Psoas muscle (tissue), 7 donors: ENCODE measurements at regions not wholly inside any gene's neighbourhood (a gene's known extent, or its start where the extent isn't known, plus 50 kb on each side); places are given as distances from the start of the nearest gene placed in this dataset.

Experiments
- ATAC-seq, 4 donors: fragments of 200-7000 bp; cut with Tn5 transposase; one replicate each; pipeline ENCODE4 v1.9.1; 2020; ENCODE audit warnings: moderate library complexity in 3 of 4, mild to moderate bottlenecking in 2 of 4
- DNase-seq, 2 donors: peaks; one replicate each; pipeline ENCODE4 v3.0.0-alpha.2; 2020
- H3K27ac ChIP-seq: fragments of 200-600 bp; one replicate; pipeline ENCODE4 v1.8.0; 2022
- H3K27me3 ChIP-seq, 3 donors: fragments of 200-600 bp in 1 of 3; one replicate each; pipeline versions ENCODE4 v1.6.1 to v1.8.0; 2013 to 2022; ENCODE audit warnings: low read length in 2 of 3, mild to moderate bottlenecking in 2 of 3, moderate library complexity in 1 of 3; ENCODE audit not compliant: insufficient read depth in 3 of 3
- H3K36me3 ChIP-seq, 2 donors: fragments of 200-600 bp in 1 of 2; one replicate each; pipeline versions ENCODE4 v1.6.1 to v1.8.0; 2013 to 2022; ENCODE audit warnings: low read depth in 1 of 2, mild to moderate bottlenecking in 1 of 2, moderate library complexity in 1 of 2; ENCODE audit not compliant: insufficient read depth in 1 of 2
- H3K4me1 ChIP-seq: fragments of 200-600 bp; one replicate; pipeline ENCODE4 v1.8.0; 2022
- H3K4me3 ChIP-seq: fragments of 200-600 bp; one replicate; pipeline ENCODE4 v1.8.0; 2022; ENCODE audit warnings: mild to moderate bottlenecking
- H3K9me3 ChIP-seq: fragments of 200-600 bp; one replicate; pipeline ENCODE4 v1.8.0; 2022
- WGBS, 3 donors: extraction: QIAGEN DNeasy Blood & Tissue Kit; methylation state at CpG; one replicate each; pipeline versions ENCODE4 v1.1.6 to v1.1.7; 2013; 5-methylcytosine and 5-hydroxymethylcytosine counted together
- intact Hi-C, 2 donors: fragments of 100-400 bp; cut with DNase I; formaldehyde crosslinking; loops; one replicate each; pipeline versions ENCODE4 v1.11.0 to v1.14.2; 2022
- TF ChIP-seq, protein P1 (sequence below): fragments of 200-600 bp; IDR thresholded peaks from one replicate; pipeline ENCODE4 v1.8.0; 2022; ENCODE audit warnings: antibody characterized with exemption
- donor health status: healthy with polysubstance abuse.
- donor health status: DM: no; HTN: no; CAD: no; lungs with moderate emphysema.
- donor health status: Bipolar disorder and iron deficiency.
- donor health status: healthy.
- donor health status: DM: yes; HTN: yes; CAD: no.
- donor health status: DM: no; HTN: no; CAD: no.
- donor health status: DM: yes; HTN: yes; CAD: no.

GRCh38 chr3:30084316-30084715 is 522.1 kb upstream of the TGFBR2 start:
- DNase-seq (no peak), ATAC-seq (no peak)
- H3K27ac ChIP-seq, result no peak overlapping the region
- H3K9me3 ChIP-seq, result no peaks in the 10 kb centered on the region
- H3K36me3 ChIP-seq, result no peaks in the 10 kb centered on the region
- TF ChIP-seq, protein P1, sequence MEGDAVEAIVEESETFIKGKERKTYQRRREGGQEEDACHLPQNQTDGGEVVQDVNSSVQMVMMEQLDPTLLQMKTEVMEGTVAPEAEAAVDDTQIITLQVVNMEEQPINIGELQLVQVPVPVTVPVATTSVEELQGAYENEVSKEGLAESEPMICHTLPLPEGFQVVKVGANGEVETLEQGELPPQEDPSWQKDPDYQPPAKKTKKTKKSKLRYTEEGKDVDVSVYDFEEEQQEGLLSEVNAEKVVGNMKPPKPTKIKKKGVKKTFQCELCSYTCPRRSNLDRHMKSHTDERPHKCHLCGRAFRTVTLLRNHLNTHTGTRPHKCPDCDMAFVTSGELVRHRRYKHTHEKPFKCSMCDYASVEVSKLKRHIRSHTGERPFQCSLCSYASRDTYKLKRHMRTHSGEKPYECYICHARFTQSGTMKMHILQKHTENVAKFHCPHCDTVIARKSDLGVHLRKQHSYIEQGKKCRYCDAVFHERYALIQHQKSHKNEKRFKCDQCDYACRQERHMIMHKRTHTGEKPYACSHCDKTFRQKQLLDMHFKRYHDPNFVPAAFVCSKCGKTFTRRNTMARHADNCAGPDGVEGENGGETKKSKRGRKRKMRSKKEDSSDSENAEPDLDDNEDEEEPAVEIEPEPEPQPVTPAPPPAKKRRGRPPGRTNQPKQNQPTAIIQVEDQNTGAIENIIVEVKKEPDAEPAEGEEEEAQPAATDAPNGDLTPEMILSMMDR, result no peak
- WGBS, 3 donors, result 76 to 89% (median 83%) methylated on average over 4 to 5 of the region's 5 CpGs
- intact Hi-C loops, result no loop called here
- no peaks in the 10 kb centered on the region for H3K27me3 ChIP-seq
- H3K4me3 ChIP-seq, result no peak overlapping the region
- H3K4me1 ChIP-seq, result no peaks in the 10 kb centered on the region

DNA sequence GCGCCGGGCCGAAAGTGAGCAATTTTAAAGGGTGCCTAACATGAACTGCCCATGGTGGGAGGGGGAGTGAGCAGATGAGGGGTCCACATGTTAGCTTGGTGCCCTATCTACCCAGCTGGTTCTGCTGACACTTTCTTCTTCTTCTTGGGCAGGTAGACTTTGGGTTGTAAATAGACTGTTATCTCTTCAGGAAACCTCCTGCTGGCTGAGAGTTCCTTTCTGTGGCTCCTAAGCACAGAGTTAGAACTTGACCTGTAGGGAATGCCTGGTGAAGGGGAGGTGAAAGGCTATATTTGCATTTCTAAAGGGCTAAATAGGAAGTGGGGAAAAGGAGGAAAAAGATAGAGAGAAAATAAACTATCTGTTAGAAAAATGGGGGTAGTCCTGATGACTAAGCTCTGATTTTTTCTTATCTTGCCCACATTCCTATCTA is 521.4 kb upstream of the TGFBR2 start:
- H3K4me1 ChIP-seq, result no peaks in the 10 kb centered on the region
- WGBS, 3 donors, result 86 to 90% (median 87%) methylated on average over 3 of the region's 3 CpGs
- H3K27ac ChIP-seq, result no peak overlapping the region
- TF ChIP-seq, protein P1, result no peak
- intact Hi-C loops, result no loop called here
- H3K4me3 ChIP-seq, result no peak overlapping the region
- no peaks in the 10 kb centered on the region for H3K27me3 ChIP-seq
- no peak for DNase-seq
- H3K9me3 ChIP-seq, result no peaks in the 10 kb centered on the region
- no peak for ATAC-seq
- H3K36me3 ChIP-seq, result no peaks in the 10 kb centered on the region

GRCh38 chr3:30085486-30085885 is 520.9 kb upstream of the TGFBR2 start:
- Histone ChIP-seq H3K4me1 (no peaks in the 10 kb centered on the region), H3K4me3 (no peak overlapping the region), H3K9me3 (no peaks in the 10 kb centered on the region), H3K36me3 (no peaks in the 10 kb centered on the region), H3K27me3 (no peaks in the 10 kb centered on the region), H3K27ac (no peak overlapping the region)
- no peak for ATAC-seq
- DNase-seq, result no peak
- WGBS, 3 donors, result 53 to 71% (median 58%) methylated on average over 1 of the region's 1 CpG
- intact Hi-C loops, result no loop called here
- TF ChIP-seq, protein P1, result no peak

- Histone ChIP-seq H3K27ac (no peak overlapping the region), H3K27me3 (no peaks in the 10 kb centered on the region), H3K9me3 (no peaks in the 10 kb centered on the region), H3K4me3 (no peak overlapping the region), H3K36me3 (no peaks in the 10 kb centered on the region), H3K4me1 (no peaks in the 10 kb centered on the region)
- DNase-seq, result no peak
- no peak for ATAC-seq
- intact Hi-C loops, result no loop called here
- TF ChIP-seq, protein P1, result no peak
These were observed 514.7 kb upstream of the TGFBR2 start for GRCh38 chr3:30091686-30092085.

DNA sequence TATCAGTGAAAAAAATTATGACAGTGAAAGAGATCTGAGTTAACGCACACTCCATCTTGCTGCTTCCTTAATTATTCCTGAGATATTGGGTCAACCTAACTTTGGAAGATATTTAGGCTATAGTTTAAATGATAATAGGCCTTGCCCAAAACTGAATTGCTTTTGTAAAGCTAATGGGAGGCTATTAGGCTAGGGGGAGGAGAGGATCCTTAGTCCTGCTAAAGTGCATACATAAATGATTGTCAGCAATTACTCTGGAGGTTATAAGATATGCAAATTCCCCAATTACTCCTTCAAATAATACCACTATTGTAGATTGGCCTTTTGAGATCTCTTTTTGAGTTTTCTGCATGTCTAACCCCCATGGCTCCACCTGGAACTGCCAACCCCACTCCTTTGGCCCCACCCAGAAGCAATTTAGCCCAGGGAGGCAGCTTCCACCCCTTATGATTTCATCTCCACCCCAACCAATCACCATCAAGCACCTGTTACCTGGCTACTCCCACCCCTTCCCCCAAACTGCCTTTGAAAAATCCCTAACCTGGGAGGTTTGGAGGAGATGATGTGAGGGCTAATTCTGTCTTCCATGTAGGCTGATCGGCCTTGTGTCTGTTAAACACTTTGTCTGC is 509.3 kb upstream of the TGFBR2 start:
- H3K4me3 ChIP-seq, result no peak overlapping the region
- 96 to 97% (median 97%) methylated on average over 2 of the region's 2 CpGs for WGBS, 3 donors
- no peaks in the 10 kb centered on the region for H3K9me3 ChIP-seq
- intact Hi-C loops, result no loop called here
- no peak overlapping the region for H3K27ac ChIP-seq
- ATAC-seq (no peak), DNase-seq (no peak)
- TF ChIP-seq, protein P1, result no peak
- H3K4me1 ChIP-seq, result no peaks in the 10 kb centered on the region
- no peaks in the 10 kb centered on the region for H3K27me3 ChIP-seq
- no peaks in the 10 kb centered on the region for H3K36me3 ChIP-seq
